ENCODE measurements at regions not wholly inside any gene's neighbourhood (a gene's known extent, or its start where the extent isn't known, plus 50 kb on each side); places are given as distances from the start of the nearest gene placed in this dataset.

- no peak overlapping the region for H3K27ac Mint-ChIP-seq
- no peaks in the 10 kb centered on the region for H3K4me1 Mint-ChIP-seq (ENCODE audit: low read depth)
- H3K27me3 Mint-ChIP-seq (ENCODE audit: insufficient read depth) = peaks cover 10% of the 10 kb centered on the region
- H3K9me3 Mint-ChIP-seq = no peaks in the 10 kb centered on the region
- intact Hi-C loops (cut with micrococcal nuclease) = no loop called here
- DNase-seq (ENCODE audit: low spot score) = no peak
- no peak overlapping the region for H3K4me3 Mint-ChIP-seq
- H3K36me3 Mint-ChIP-seq (ENCODE audit: low read depth) = no peaks in the 10 kb centered on the region
Measured at GRCh38 chr22:27175021-27175838, 517.8 kb downstream of the MIAT start.

- H3K27ac Mint-ChIP-seq = no peak overlapping the region
- no peaks in the 10 kb centered on the region for H3K9me3 Mint-ChIP-seq
- peaks cover 10% of the 10 kb centered on the region for H3K27me3 Mint-ChIP-seq (ENCODE audit: insufficient read depth)
- DNase-seq (ENCODE audit: low spot score) = no peak
- intact Hi-C loops (cut with micrococcal nuclease) = no loop called here
- H3K4me3 Mint-ChIP-seq = no peak overlapping the region
- no peaks in the 10 kb centered on the region for H3K4me1 Mint-ChIP-seq (ENCODE audit: low read depth)
- no peaks in the 10 kb centered on the region for H3K36me3 Mint-ChIP-seq (ENCODE audit: low read depth)
Measured at GRCh38 chr22:27175974-27176373, 518.6 kb downstream of the MIAT start.

- H3K4me3 Mint-ChIP-seq = no peak overlapping the region
- DNase-seq (ENCODE audit: low spot score) = no peak
- H3K27ac Mint-ChIP-seq = no peak overlapping the region
- H3K27me3 Mint-ChIP-seq (ENCODE audit: insufficient read depth) = peaks cover 4% of the 10 kb centered on the region
- H3K36me3 Mint-ChIP-seq (ENCODE audit: low read depth) = no peaks in the 10 kb centered on the region
- intact Hi-C loops (cut with micrococcal nuclease) = no loop called here
- H3K9me3 Mint-ChIP-seq = no peaks in the 10 kb centered on the region
- H3K4me1 Mint-ChIP-seq (ENCODE audit: low read depth) = no peaks in the 10 kb centered on the region
Measured at GRCh38 chr22:27179161-27179560, 521.8 kb downstream of the MIAT start.

GRCh38 chr22:27181537-27181936 is 524.1 kb downstream of the MIAT start:
- Mint-ChIP-seq H3K4me1 (ENCODE audit: low read depth) (no peaks in the 10 kb centered on the region), H3K27ac (no peak overlapping the region), H3K27me3 (ENCODE audit: insufficient read depth) (no peaks in the 10 kb centered on the region), H3K36me3 (ENCODE audit: low read depth) (no peaks in the 10 kb centered on the region), H3K4me3 (no peak overlapping the region), H3K9me3 (no peaks in the 10 kb centered on the region)
- intact Hi-C loops (cut with micrococcal nuclease) = no loop called here
- DNase-seq (ENCODE audit: low spot score) = no peak

GRCh38 chr22:27183474-27183873 is 526.1 kb downstream of the MIAT start:
- no peaks in the 10 kb centered on the region for H3K9me3 Mint-ChIP-seq
- H3K36me3 Mint-ChIP-seq (ENCODE audit: low read depth) = no peaks in the 10 kb centered on the region
- H3K27me3 Mint-ChIP-seq (ENCODE audit: insufficient read depth) = no peaks in the 10 kb centered on the region
- no peak for DNase-seq (ENCODE audit: low spot score)
- H3K4me1 Mint-ChIP-seq (ENCODE audit: low read depth) = no peaks in the 10 kb centered on the region
- intact Hi-C loops (cut with micrococcal nuclease) = no loop called here
- no peak overlapping the region for H3K27ac Mint-ChIP-seq
- no peak overlapping the region for H3K4me3 Mint-ChIP-seq

- Mint-ChIP-seq H3K36me3 (ENCODE audit: low read depth) (no peaks in the 10 kb centered on the region), H3K27me3 (ENCODE audit: insufficient read depth) (no peaks in the 10 kb centered on the region), H3K27ac (no peak overlapping the region), H3K4me3 (no peak overlapping the region), H3K4me1 (ENCODE audit: low read depth) (no peaks in the 10 kb centered on the region), H3K9me3 (no peaks in the 10 kb centered on the region)
- intact Hi-C loops (cut with micrococcal nuclease) = no loop called here
- DNase-seq (ENCODE audit: low spot score) = no peak
Measured at GRCh38 chr22:27185099-27185709, 527.8 kb downstream of the MIAT start.

- no peaks in the 10 kb centered on the region for H3K27me3 Mint-ChIP-seq (ENCODE audit: insufficient read depth)
- H3K4me1 Mint-ChIP-seq (ENCODE audit: low read depth) = no peaks in the 10 kb centered on the region
- no peak for DNase-seq (ENCODE audit: low spot score)
- H3K27ac Mint-ChIP-seq = no peak overlapping the region
- no peak overlapping the region for H3K4me3 Mint-ChIP-seq
- no peaks in the 10 kb centered on the region for H3K9me3 Mint-ChIP-seq
- intact Hi-C loops (cut with micrococcal nuclease) = no loop called here
- no peaks in the 10 kb centered on the region for H3K36me3 Mint-ChIP-seq (ENCODE audit: low read depth)
Measured at GRCh38 chr22:27185760-27186302, 528.4 kb downstream of the MIAT start.

- H3K27ac Mint-ChIP-seq = no peak overlapping the region
- intact Hi-C loops (cut with micrococcal nuclease) = no loop called here
Measured at GRCh38 chr22:27186643-27187042, 529.3 kb downstream of the MIAT start.

GRCh38 chr22:27192135-27192829 is 534.9 kb downstream of the MIAT start:
- H3K4me3 Mint-ChIP-seq = no peak overlapping the region
- DNase-seq (ENCODE audit: low spot score) = no peak
- no peak overlapping the region for H3K27ac Mint-ChIP-seq
- H3K9me3 Mint-ChIP-seq = no peaks in the 10 kb centered on the region
- no peaks in the 10 kb centered on the region for H3K27me3 Mint-ChIP-seq (ENCODE audit: insufficient read depth)
- H3K4me1 Mint-ChIP-seq (ENCODE audit: low read depth) = no peaks in the 10 kb centered on the region
- H3K36me3 Mint-ChIP-seq (ENCODE audit: low read depth) = no peaks in the 10 kb centered on the region
- intact Hi-C loops (cut with micrococcal nuclease) = no loop called here

More at GRCh38 chr22:27186643-27187042, 529.3 kb downstream of the MIAT start:
- Mint-ChIP-seq H3K36me3 (ENCODE audit: low read depth) (no peaks in the 10 kb centered on the region), H3K9me3 (no peaks in the 10 kb centered on the region), H3K27me3 (ENCODE audit: insufficient read depth) (no peaks in the 10 kb centered on the region), H3K4me3 (no peak overlapping the region), H3K4me1 (ENCODE audit: low read depth) (no peaks in the 10 kb centered on the region)
- DNase-seq (ENCODE audit: low spot score) = no peak

- intact Hi-C loops (cut with micrococcal nuclease) = no loop called here
- Mint-ChIP-seq H3K27ac (no peak overlapping the region), H3K27me3 (ENCODE audit: insufficient read depth) (no peaks in the 10 kb centered on the region), H3K4me3 (no peak overlapping the region), H3K36me3 (ENCODE audit: low read depth) (no peaks in the 10 kb centered on the region), H3K9me3 (no peaks in the 10 kb centered on the region), H3K4me1 (ENCODE audit: low read depth) (no peaks in the 10 kb centered on the region)
- DNase-seq (ENCODE audit: low spot score) = no peak
Measured at GRCh38 chr22:27193215-27193614, 535.8 kb downstream of the MIAT start.

GRCh38 chr22:27193636-27194035 is 536.2 kb downstream of the MIAT start:
- Mint-ChIP-seq H3K27ac (no peak overlapping the region), H3K27me3 (ENCODE audit: insufficient read depth) (no peaks in the 10 kb centered on the region), H3K36me3 (ENCODE audit: low read depth) (no peaks in the 10 kb centered on the region), H3K4me1 (ENCODE audit: low read depth) (no peaks in the 10 kb centered on the region), H3K4me3 (no peak overlapping the region), H3K9me3 (no peaks in the 10 kb centered on the region)
- no peak for DNase-seq (ENCODE audit: low spot score)
- intact Hi-C loops (cut with micrococcal nuclease) = no loop called here

GRCh38 chr22:27194096-27194748 is 536.8 kb downstream of the MIAT start:
- intact Hi-C loops (cut with micrococcal nuclease) = no loop called here

More at GRCh38 chr22:27194096-27194748, 536.8 kb downstream of the MIAT start:
- H3K4me3 Mint-ChIP-seq = no peak overlapping the region
- no peaks in the 10 kb centered on the region for H3K9me3 Mint-ChIP-seq
- H3K4me1 Mint-ChIP-seq (ENCODE audit: low read depth) = no peaks in the 10 kb centered on the region
- H3K27me3 Mint-ChIP-seq (ENCODE audit: insufficient read depth) = no peaks in the 10 kb centered on the region
- DNase-seq (ENCODE audit: low spot score) = no peak
- H3K27ac Mint-ChIP-seq = no peak overlapping the region
- H3K36me3 Mint-ChIP-seq (ENCODE audit: low read depth) = no peaks in the 10 kb centered on the region
